ENCODE measurements at regions not wholly inside any gene's neighbourhood (a gene's known extent, or its start where the extent isn't known, plus 50 kb on each side); places are given as distances from the start of the nearest gene placed in this dataset.

- TF ChIP-seq EZH2 (IDR thresholded peaks at IDR 0.05; ENCODE audit: borderline replicate concordance, insufficient read depth, low read length, poor library complexity, severe bottlenecking): no peak
- TF ChIP-seq, protein P1, sequence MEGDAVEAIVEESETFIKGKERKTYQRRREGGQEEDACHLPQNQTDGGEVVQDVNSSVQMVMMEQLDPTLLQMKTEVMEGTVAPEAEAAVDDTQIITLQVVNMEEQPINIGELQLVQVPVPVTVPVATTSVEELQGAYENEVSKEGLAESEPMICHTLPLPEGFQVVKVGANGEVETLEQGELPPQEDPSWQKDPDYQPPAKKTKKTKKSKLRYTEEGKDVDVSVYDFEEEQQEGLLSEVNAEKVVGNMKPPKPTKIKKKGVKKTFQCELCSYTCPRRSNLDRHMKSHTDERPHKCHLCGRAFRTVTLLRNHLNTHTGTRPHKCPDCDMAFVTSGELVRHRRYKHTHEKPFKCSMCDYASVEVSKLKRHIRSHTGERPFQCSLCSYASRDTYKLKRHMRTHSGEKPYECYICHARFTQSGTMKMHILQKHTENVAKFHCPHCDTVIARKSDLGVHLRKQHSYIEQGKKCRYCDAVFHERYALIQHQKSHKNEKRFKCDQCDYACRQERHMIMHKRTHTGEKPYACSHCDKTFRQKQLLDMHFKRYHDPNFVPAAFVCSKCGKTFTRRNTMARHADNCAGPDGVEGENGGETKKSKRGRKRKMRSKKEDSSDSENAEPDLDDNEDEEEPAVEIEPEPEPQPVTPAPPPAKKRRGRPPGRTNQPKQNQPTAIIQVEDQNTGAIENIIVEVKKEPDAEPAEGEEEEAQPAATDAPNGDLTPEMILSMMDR (IDR thresholded peaks at IDR 0.05; ENCODE audit: poor library complexity, severe bottlenecking): no peak
- no peak for TF ChIP-seq POLR2AphosphoS5 (IDR thresholded peaks at IDR 0.05)
- no peak for TF ChIP-seq SMC3 (conservative IDR thresholded peaks at IDR 0.05; ENCODE audit: poor library complexity)
- TF ChIP-seq, protein P2, sequence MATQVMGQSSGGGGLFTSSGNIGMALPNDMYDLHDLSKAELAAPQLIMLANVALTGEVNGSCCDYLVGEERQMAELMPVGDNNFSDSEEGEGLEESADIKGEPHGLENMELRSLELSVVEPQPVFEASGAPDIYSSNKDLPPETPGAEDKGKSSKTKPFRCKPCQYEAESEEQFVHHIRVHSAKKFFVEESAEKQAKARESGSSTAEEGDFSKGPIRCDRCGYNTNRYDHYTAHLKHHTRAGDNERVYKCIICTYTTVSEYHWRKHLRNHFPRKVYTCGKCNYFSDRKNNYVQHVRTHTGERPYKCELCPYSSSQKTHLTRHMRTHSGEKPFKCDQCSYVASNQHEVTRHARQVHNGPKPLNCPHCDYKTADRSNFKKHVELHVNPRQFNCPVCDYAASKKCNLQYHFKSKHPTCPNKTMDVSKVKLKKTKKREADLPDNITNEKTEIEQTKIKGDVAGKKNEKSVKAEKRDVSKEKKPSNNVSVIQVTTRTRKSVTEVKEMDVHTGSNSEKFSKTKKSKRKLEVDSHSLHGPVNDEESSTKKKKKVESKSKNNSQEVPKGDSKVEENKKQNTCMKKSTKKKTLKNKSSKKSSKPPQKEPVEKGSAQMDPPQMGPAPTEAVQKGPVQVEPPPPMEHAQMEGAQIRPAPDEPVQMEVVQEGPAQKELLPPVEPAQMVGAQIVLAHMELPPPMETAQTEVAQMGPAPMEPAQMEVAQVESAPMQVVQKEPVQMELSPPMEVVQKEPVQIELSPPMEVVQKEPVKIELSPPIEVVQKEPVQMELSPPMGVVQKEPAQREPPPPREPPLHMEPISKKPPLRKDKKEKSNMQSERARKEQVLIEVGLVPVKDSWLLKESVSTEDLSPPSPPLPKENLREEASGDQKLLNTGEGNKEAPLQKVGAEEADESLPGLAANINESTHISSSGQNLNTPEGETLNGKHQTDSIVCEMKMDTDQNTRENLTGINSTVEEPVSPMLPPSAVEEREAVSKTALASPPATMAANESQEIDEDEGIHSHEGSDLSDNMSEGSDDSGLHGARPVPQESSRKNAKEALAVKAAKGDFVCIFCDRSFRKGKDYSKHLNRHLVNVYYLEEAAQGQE (IDR thresholded peaks at IDR 0.05; ENCODE audit: borderline replicate concordance): no peak
- no peak for TF ChIP-seq EP300 (conservative IDR thresholded peaks at IDR 0.05; ENCODE audit: poor library complexity, severe bottlenecking)
- no peak for TF ChIP-seq RAD21 (conservative IDR thresholded peaks at IDR 0.05)
- TF ChIP-seq TAF1 (IDR thresholded peaks at IDR 0.05; ENCODE audit: low read depth): no peak
These were observed 181.6 kb downstream of the MYCN start for GRCh38 chr2:16121986-16122390.
